DMS153 (cell line): ENCODE measurements at regions not wholly inside any gene's neighbourhood (a gene's known extent, or its start where the extent isn't known, plus 50 kb on each side); places are given as distances from the start of the nearest gene placed in this dataset.

Source experiments
- DNase-seq: peaks from one replicate; lab custom pipeline; 2025; lab: John Stamatoyannopoulos, UW

DNA sequence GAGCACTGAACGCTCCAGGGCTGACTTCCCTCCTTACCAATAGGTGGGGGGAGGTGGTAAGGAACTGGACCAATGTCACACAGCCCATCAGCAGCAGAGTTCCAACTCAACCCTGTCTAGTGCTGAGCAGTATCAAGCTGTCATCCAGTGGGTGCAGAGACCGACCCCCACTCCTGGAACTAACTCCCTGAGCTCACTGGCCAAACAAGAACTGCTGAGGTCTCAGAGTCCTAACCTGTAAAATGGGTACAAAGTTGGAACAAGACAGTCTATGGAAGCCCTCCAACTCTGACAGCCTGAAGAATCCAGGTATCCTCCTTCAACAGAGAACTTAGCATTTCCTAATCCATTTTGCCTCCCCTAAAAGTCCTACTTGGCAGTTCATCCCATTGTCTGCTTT is 91.1 kb upstream of the CLMN start:
- no peak for DNase-seq

DNA sequence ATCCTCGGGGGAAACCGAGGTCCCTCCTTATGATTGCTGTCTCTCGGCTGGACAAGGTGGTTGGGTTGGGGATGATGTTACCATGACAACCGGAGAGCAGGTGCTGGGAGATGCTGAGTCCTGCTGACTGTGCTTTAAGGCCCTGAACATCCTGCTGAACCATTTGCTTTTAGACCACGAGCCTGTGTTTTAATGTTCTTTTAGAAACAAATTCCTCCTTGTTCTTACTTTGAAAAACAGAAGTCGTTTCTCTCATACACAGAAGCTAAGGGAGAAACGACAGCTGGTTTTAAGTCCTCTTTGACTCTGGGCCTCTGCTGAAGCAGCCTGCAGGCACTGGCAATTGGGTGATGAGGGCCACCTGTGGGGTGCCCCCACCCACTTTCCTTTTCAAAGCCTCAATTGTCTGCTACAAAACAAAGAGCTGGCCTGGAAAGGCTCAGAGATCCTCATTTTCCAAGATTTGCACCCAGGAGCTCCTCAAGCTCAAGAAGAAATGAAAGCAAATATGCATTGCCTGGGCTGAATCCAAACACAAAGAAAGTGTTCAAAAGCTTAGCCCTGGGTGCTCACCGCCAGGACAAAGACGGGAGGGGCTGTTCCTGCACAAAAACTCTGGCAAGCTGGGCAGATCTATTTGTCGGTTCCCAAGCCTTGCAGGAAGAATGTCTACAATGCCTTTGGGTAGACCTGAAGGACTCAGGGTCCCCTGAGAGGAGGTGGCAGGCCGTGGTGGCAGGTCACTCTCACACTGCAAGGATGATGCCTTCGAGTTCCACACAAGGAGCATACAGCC is 90.0 kb upstream of the CLMN start:
- no peak for DNase-seq

DNA sequence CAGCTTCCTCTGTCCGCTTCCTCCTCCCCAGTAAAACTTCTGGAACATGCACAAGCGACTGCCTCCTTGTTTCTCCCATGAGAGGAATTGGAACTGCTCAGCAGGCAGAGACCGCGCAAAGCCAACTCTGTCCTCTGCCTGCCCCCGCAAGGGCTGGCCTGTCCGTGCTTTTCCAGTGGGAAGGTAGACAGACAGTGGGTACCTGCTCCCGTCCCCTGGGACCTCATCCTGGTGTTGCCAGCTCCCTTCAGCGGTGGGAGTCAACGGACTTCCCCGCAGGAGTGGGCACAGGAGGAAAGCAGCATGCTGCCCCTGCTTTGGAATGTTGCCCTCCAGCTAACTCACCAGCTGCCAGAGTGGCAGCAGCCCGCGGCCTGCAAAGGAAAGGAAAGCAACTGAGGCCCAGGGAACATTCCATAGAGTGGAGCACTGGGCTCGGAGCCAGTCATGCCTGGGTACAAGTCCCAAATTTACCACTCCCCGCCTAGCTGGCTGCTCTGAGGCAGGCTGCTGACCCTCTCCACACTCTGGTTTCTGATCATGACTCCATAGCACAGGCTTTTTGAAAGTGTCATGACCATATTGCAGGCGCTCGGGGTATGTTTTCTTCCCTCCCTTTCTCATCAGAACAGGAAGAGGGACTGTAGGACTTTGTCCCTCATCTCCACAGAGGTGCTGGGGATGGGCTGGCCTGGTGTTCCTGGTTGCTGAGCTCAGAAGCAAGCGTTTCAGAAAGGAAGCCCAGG is 89.2 kb upstream of the CLMN start:
- no peak for DNase-seq

DNA sequence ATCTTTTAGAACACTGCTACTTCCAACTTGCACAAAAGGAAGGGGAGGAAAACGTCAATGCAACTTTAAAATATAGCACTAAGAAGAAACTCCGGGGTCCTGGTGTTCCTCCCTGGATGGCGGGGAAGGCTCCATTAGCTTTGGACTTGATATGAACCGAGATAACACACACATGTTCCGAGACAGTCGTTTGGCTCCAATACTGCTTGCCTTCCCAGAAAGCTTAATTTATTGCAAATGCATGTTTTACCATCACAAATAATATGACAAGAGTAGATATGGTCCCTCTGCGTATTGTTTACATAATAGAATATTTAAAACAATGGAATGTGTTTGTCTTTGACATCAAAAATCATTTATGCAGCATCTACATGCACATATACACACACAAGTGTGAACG is 87.6 kb upstream of the CLMN start:
- no peak for DNase-seq

DNA sequence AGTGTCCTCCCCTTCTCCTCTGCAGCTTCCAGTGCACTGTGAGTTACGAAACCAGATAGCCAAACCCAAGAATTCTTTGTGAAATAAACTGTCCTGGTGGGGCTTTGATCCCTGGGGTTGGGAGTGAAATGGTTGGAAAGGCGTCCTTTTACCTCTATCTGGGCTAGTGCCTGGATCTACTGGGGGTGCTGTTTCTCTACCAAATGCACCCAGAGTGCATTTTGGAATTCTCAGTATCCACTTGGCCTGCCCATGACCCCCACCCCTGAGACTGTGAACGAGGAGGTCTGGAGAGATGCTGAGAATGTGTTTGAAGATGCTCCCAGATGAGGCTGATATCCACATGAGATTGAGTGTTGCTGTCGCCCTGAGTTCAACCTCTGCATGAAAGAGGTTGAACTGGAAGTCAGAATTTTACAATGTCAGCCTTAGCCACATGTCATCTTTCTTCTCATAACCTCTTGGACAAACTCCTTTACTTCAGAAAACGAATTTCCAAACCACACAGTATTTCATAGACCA is 87.1 kb upstream of the CLMN start:
- no peak for DNase-seq

DNA sequence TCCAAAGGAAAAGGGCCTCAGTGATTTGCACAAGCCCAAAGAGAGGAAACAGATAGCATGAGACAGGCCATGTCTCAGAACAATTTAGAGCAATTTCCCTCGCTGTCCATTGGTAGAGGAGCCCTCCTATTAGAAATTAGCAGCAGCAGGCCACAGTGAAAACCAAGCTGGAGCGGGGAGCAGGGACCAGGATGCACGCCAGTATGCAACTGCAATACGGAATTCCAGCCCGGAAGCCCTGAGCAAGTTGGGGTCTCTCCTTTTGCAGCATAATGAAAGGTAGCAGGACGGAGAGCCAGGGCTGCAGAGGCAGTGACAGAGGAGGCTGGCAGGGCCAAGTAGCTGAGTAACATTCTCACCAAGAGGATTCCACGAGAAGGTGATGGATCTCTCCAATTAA is 84.9 kb upstream of the CLMN start:
- DNase-seq = no peak

DNA sequence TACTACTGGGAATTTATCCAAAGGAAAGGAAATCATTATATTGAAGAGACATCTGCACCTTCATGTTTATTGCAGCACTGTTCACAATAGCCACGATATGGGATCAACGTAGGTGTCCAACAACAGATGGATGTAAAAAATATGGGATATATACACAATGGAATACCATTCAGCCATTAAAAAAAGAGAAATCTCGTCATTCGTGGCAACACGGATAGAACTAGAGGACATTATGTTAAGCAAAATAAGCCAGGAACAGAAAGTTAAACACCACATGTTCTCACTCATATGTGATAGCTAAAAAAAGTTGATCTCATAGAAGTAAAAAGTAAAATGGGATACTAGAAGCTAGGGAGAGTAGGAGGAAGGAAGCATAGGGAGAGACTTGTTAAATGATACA is 82.9 kb upstream of the CLMN start:
- DNase-seq = no peak

DNA sequence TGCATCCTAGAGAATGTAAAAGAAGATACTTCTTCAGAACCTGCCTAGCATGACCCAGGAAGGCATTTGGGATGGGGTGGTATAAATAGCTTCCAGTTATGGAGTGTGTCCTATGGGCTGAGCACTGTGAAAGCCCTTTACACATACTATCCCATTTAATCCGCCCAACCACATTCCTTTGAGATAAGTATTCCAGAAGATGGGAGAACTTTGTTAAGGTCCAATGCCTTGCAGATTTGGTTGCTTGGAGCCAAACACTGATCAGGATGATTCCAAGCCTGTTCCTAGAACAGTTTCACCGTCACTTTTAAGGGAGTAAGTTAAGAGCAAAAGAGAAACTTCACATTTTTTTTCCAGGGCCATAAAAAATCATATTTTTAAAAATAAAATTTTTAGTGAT is 82.5 kb upstream of the CLMN start:
- no peak for DNase-seq

DNA sequence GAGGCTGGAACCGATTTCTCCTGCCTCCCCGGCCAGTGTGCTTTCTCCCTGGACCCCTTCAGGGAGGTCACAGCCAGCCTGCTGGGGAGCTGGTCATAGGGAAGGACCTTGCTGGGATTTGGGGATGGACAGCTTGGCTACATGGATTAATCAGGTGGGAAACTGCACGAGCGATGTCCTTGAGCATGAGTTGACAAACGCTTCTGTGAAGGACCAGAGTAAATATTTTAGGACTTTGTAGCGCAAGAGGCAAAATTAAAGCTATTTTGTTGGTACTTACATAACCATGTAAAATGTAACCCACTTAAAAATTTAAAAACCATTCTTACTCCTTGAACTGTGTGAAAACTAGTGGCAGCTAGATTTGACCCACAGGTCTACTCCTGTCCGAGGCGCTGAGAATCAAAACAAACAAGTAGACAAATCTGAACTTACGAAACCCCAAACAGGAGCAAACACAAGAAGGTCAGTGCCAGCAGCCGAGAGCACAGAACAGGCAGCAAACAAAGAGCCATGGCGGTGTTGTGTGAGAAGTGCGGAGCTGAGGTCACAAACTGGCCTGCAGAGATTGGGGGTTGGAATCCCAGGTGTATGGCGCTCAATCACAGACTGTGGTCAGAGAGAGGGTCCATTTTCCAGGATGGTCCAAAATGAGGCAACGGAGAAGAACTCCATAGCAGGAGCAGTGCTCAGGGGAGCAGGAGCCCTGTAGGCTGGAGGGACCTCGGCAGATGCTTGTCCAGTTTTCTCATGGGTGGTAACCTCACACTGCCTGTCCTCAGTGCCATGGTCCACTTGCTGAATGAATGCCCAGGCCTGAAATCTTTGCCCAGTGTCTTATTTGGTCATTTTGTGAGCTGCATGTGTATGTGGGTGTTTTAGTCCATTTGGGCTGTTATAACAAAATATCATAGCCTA is 79.2 kb upstream of the CLMN start:
- no peak for DNase-seq

DNA sequence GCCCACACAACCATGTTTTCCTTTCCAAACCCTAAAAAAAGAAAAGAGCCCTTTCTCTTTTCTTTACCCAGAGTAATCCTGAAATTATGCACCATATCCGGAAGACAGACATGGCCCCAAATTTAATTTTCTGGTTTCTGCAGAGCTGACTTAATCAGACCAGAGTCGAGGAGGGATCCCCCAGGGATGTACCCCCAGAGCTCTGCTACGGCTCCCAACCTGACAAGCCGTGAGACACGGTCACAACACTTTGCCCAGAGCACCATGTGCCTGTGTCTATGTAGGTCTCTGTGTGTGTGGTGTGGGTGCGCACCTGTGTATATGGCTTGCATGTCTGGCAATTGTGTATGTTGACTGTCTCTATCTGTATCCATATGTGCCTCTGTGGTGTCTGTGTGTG is 77.6 kb upstream of the CLMN start:
- DNase-seq = no peak

DNA sequence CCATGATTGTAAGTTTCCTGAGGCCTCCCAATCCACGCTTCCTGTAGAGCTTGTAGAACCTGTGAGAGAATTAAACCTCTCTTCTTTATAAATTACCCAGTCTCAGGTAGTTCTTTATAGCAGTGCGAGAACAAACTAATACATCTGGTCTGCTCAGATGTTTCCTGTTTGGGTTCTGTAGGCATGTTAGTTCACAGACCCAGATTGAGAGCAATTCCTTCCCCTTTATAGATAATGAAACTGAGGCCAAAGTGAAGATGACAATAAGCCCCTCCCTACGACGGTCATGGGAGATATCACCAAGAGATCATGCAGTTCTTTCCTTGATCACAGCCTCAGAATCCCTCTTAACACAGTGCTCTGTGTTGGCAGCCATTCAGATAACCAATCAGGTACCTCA is 76.5 kb upstream of the CLMN start:
- no peak for DNase-seq

DNA sequence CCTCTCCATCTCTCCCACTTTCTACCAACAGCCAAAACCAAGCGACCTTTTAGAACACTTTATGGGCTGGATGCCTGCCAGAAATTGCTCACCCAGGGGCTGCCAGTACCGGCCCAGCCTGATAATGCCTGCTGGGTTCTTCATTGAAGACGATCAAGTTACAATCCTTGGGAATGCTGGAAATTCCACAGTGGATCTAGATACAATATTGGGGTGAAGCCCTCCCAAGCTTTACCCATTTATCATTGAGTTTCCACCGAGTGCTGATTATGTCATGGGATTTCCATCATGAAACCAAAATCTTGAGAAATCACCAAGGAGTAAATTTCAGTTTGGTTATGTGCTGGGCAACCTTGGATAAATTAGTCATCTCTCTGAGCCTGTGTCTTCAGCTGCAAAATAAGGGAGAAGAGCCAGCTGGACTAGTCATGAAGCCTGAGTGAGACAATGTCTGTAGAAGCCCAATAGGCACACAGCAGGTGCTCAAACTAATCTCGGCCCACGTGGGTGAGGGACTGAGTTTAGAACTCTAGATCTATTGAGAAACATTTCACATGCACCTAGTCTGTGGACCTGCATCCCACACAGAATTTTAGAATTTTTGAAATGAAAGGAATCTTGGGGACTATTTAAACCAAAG is 75.5 kb upstream of the CLMN start:
- no peak for DNase-seq

DNA sequence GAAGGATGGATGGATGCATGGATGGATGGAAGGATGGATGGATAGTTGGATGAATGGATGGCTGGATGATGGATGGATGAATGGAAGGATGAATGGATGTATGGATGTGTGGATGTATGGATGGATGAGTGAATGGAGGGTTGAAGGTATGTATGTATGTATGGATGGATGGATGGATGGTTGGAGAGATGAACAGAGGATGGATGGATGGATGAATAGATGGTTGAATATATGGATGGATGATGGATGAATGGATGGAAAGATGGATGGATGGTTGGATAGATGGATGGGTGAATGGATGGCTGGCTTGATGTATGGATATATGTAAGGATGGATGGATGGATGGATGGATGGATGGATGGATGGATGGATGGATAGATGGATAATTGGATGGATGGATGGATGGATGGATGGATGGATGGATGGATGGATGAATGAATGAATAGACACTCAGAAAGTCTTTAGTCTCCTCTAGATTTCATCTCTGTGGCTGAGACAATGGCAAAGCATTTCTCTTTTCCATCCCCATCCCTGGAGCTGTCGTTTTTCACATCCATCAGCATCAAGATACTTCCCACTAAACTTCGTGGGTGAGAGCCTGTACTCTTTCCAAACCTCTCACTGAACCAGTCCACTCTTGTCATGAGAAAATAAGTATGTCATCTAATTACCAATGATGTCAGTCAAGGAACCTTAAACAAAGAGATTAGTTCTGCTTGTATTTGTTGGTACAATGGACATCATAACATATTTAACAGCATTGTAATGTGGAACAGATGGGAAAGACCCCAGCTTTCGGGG is 74.8 kb upstream of the CLMN start:
- no peak for DNase-seq

DNA sequence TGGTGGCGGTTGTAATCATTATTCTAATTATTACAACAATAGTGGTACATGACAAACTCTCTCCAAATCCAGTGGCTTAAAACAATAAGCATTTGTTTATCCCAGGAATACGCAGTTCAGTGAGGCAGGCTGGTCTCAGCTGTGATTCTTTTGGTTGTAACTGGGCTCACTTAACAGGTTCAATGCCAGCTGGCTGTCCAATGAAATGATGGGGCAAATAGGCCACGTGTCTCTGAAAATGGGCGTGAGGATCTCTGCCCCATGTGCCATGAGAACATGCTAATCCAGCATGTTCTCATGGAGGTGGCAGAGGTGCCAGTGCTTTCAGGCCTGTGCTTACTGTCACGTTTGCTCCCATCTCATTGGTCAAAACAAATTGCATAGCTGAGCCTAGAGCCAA is 73.1 kb upstream of the CLMN start:
- no peak for DNase-seq

DNA sequence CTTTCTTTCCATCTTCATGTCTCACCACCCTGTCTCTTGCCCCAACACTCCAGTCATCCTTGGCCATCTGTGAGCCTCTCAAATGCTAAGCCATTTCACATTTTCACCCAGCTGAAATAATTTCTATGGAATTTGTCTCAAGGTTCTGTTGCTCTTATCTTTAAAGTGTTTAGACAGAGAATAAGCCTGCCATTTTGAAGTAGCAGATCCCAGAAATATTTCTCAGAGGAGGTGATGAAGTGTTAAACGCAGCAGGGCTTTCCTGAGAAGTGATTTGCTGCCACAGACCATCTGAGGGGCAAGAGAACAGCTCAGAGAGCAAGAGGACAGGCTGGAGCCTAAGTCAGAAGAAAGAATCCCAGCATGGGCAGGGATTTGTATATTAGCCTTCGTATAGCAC is 71.6 kb upstream of the CLMN start:
- no peak for DNase-seq

DNA sequence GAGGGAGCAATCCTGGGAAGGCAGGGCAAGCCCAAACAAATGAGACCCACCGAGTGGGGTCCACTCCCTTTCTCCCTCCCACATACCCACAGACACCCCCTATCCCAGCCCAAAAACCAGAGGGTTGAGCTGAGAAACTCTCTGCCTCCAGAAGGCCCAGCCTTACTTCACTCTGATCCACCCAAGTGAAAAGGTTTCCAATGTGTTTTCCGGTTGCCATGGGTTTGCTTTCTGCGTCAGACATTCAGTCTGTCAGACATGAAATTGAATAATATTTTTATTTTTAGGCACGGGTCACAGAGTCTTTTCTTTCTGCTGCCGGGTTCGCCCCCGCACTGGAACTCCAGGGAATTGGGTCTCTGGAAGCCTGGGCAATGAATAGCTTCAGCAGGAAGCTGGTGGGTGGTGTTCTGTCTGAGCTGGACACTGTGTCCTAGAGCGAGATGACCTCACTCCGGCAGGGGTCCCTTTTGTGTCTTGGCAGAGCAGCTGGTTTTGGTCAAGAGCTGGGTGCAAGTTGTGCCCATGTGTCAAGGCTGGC is 69.8 kb upstream of the CLMN start:
- no peak for DNase-seq

DNA sequence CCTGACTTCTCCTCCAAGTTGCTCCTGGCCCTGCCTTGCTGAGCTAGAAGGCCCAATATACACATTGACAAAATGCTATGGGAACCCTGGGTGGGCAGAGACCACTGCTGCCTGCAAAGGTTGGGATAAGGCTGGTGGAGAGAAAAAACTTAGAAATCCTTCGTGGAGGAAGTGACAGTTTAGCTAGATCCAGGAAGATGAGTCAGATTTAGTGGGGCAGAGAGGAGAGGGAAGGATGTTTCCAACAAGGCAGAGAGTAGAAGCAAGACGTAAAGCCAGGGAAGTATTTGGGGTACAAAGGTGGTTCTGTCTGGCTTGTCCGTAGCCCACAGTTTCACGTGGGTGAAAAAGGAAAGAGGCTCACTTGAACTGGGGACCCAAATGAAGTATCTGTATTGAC is 69.0 kb upstream of the CLMN start:
- DNase-seq = no peak

DNA sequence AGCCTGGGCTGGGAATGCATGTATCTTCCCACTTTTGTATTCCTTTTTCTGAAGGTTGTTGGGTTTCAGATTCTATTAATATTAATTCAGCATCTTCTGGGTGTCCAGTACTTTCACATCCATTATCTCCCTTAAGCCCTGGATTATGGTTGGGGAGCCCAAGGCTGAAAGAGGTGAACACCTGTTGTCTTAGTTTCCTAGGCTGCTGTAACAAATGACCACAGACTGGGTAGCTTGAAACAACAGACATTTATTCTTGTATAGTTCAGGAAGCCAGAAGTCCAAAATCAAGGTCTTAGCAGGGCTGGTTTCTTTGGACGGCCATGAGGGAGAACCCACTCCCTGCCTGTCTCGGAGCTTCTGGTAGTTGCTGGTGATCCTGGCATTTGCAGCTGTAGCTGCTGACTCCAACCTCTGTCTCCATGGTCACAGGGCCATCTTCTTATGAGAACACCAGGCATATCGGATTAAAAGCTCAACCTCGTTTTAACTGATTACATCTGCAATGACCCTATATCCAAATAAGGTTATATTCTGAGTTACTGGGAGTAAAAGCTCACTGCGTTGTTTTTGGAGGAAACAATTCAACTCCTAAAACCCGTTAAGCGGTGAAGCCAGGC is 68.2 kb upstream of the CLMN start:
- DNase-seq = no peak

DNA sequence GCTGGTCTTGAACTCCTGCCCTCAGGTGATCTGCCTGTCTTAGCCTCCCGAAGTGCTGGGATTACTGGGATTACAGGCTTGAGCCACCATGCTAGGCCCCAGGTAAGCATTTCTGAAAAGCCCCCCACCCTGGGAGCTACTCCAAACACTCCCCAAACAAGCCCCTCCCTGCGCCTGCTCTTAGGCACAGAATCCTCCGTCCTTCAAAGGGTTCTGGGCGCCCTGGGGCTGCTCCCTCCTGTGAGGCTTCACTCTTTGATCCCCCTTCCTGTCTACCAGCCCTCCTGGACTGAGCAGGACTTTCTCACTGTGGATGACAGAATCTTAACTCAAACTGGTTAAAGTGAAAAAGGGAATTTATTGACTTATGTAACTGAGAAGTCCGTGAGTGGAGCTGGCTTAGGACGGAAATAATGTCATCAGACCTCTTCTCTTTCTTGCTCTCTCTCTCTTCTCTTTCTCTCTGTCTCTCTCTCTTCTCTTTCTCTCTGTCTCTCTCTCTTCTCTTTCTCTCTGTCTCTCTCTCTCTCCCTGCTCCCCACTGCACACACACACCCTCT is 66.9 kb upstream of the CLMN start:
- DNase-seq = no peak

DNA sequence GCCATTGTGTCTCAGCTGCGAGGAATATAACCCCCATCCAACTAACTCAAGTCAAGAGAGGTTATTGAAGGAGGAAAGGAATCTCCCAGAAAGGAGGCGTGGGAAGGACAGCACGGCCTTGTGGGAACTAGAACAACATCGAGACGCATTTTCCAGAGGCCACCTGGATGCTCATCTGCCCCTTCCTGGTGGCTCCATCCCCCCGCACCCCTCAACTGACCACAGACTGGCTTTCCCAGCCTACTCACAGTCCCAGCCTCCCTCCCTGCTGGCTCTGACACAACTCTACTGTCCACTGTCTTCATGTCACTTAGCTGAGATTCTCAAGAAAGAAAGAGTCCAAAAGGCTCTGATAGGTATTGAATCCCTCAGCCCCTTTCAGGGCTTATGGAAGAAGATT is 66.0 kb upstream of the CLMN start:
- no peak for DNase-seq
